ENCODE measurements at regions not wholly inside any gene's neighbourhood (a gene's known extent, or its start where the extent isn't known, plus 50 kb on each side); places are given as distances from the start of the nearest gene placed in this dataset.

- TF ChIP-seq CTCF (conservative IDR thresholded peaks at IDR 0.05; ENCODE audit: low read length) (no peak), EZH2phosphoT487 (IDR thresholded peaks at IDR 0.05; ENCODE audit: borderline replicate concordance) (no peak)
- Histone ChIP-seq H3K36me3 (ENCODE audit: insufficient read depth, low read length) (no peaks in the 10 kb centered on the region), H3K9me2 (replicated peaks; ENCODE audit: low read depth, low read length) (no peaks in the 10 kb centered on the region), H4K20me1 (ENCODE audit: insufficient read depth, low read length, poor library complexity, severe bottlenecking) (no peaks in the 10 kb centered on the region), H3K27me3 (ENCODE audit: insufficient read depth, low read length, poor library complexity, severe bottlenecking) (peaks cover 89% of the 10 kb centered on the region), H3K79me2 (ENCODE audit: insufficient read depth, low read length) (no peaks in the 10 kb centered on the region), H3K9ac (ENCODE audit: low read depth, low read length, poor library complexity, severe bottlenecking) (no peak overlapping the region), H3K9me3 (ENCODE audit: insufficient read depth, low read depth, low read length) (no peaks in the 10 kb centered on the region), H3K4me2 (ENCODE audit: low read depth, low read length, poor library complexity, severe bottlenecking) (no peak overlapping the region), H2AFZ (ENCODE audit: low read length) (no peak overlapping the region), H3K4me1 (ENCODE audit: insufficient read depth, low read length, poor library complexity, severe bottlenecking) (no peaks in the 10 kb centered on the region), H3F3A (ENCODE audit: low read depth) (no peaks in the 10 kb centered on the region), H3K4me3 (ENCODE audit: low read length, poor library complexity, severe bottlenecking) (no peak overlapping the region)
These were observed 137.4 kb upstream of the UMPS start for GRCh38 chr3:124592658-124593441.

- no peaks in the 10 kb centered on the region for H3K4me1 ChIP-seq (ENCODE audit: insufficient read depth, low read length, poor library complexity, severe bottlenecking)
- H3K27me3 ChIP-seq (ENCODE audit: insufficient read depth, low read length, poor library complexity, severe bottlenecking) = peaks cover 90% of the 10 kb centered on the region
- H3K4me3 ChIP-seq (ENCODE audit: low read length, poor library complexity, severe bottlenecking) = no peak overlapping the region
- no peak overlapping the region for H3K4me2 ChIP-seq (ENCODE audit: low read depth, low read length, poor library complexity, severe bottlenecking)
- no peak overlapping the region for H3K9ac ChIP-seq (ENCODE audit: low read depth, low read length, poor library complexity, severe bottlenecking)
- H3F3A ChIP-seq (ENCODE audit: low read depth) = no peaks in the 10 kb centered on the region
- H3K36me3 ChIP-seq (ENCODE audit: insufficient read depth, low read length) = no peaks in the 10 kb centered on the region
- no peaks in the 10 kb centered on the region for H3K9me2 ChIP-seq (replicated peaks; ENCODE audit: low read depth, low read length)
- no peak for TF ChIP-seq CTCF (conservative IDR thresholded peaks at IDR 0.05; ENCODE audit: low read length)
- TF ChIP-seq EZH2phosphoT487 (IDR thresholded peaks at IDR 0.05; ENCODE audit: borderline replicate concordance) = no peak
- H4K20me1 ChIP-seq (ENCODE audit: insufficient read depth, low read length, poor library complexity, severe bottlenecking) = no peaks in the 10 kb centered on the region
- H3K9me3 ChIP-seq (ENCODE audit: insufficient read depth, low read depth, low read length) = no peaks in the 10 kb centered on the region
- H3K79me2 ChIP-seq (ENCODE audit: insufficient read depth, low read length) = no peaks in the 10 kb centered on the region
- no peak overlapping the region for H2AFZ ChIP-seq (ENCODE audit: low read length)
These were observed 136.8 kb upstream of the UMPS start for GRCh38 chr3:124593442-124593829.

- H2AFZ ChIP-seq (ENCODE audit: low read length) = no peak overlapping the region
- no peaks in the 10 kb centered on the region for H4K20me1 ChIP-seq (ENCODE audit: insufficient read depth, low read length, poor library complexity, severe bottlenecking)
- H3K4me2 ChIP-seq (ENCODE audit: low read depth, low read length, poor library complexity, severe bottlenecking) = no peak overlapping the region
- no peaks in the 10 kb centered on the region for H3K9me3 ChIP-seq (ENCODE audit: insufficient read depth, low read depth, low read length)
- no peak overlapping the region for H3K4me3 ChIP-seq (ENCODE audit: low read length, poor library complexity, severe bottlenecking)
- H3K4me1 ChIP-seq (ENCODE audit: insufficient read depth, low read length, poor library complexity, severe bottlenecking) = no peaks in the 10 kb centered on the region
- no peaks in the 10 kb centered on the region for H3K36me3 ChIP-seq (ENCODE audit: insufficient read depth, low read length)
- no peak for TF ChIP-seq CTCF (conservative IDR thresholded peaks at IDR 0.05; ENCODE audit: low read length)
- TF ChIP-seq EZH2phosphoT487 (IDR thresholded peaks at IDR 0.05; ENCODE audit: borderline replicate concordance) = no peak
- H3K9me2 ChIP-seq (replicated peaks; ENCODE audit: low read depth, low read length) = no peaks in the 10 kb centered on the region
- H3K79me2 ChIP-seq (ENCODE audit: insufficient read depth, low read length) = no peaks in the 10 kb centered on the region
- no peaks in the 10 kb centered on the region for H3F3A ChIP-seq (ENCODE audit: low read depth)
- no peak overlapping the region for H3K9ac ChIP-seq (ENCODE audit: low read depth, low read length, poor library complexity, severe bottlenecking)
- peaks cover 90% of the 10 kb centered on the region for H3K27me3 ChIP-seq (ENCODE audit: insufficient read depth, low read length, poor library complexity, severe bottlenecking)
These were observed 135.7 kb upstream of the UMPS start for GRCh38 chr3:124594581-124594980.

Data from Loucy (cell line).